Brain microvascular endothelial cell (primary cell): ENCODE measurements at regions not wholly inside any gene's neighbourhood (a gene's known extent, or its start where the extent isn't known, plus 50 kb on each side); places are given as distances from the start of the nearest gene placed in this dataset.

Experiments used
- DNase-seq: peaks from one replicate; pipeline ENCODE4 v3.0.0-alpha.2; 2020
- H3K27ac ChIP-seq: fragments of 250-450 bp; sonication (Bioruptor Pico); 2 replicates; pipeline ENCODE4 v1.5.1; 2020; ENCODE audit warnings: mild to moderate bottlenecking, moderate library complexity
- H3K27me3 ChIP-seq: fragments of 250-450 bp; sonication (Bioruptor Pico); replicated peaks from 2 replicates; pipeline ENCODE4 v1.5.1; 2020; ENCODE audit warnings: mild to moderate bottlenecking
- H3K36me3 ChIP-seq: fragments of 250-450 bp; sonication (Bioruptor Pico); replicated peaks from 2 replicates; pipeline ENCODE4 v1.5.1; 2020; ENCODE audit warnings: mild to moderate bottlenecking
- H3K4me3 ChIP-seq: 2 replicates; pipeline ENCODE4 v1.5.1; 2011; ENCODE audit warnings: low read depth, mild to moderate bottlenecking, control low read depth, low read length, moderate library complexity
- in situ Hi-C: cut with HindIII; loops from 2 replicates; pipeline ENCODE4 v1.10.0; 2017; ENCODE audit warnings: low sequenced_read_pairs, low pct_ligation_motif_present
- TF ChIP-seq, protein P1 (sequence below): IDR thresholded peaks from 2 replicates; pipeline ENCODE4 v1.5.1; 2011; ENCODE audit warnings: low read depth, mild to moderate bottlenecking, moderate library complexity, low read length, control low read depth, inconsistent platforms; ENCODE audit errors: missing control alignments

DNA sequence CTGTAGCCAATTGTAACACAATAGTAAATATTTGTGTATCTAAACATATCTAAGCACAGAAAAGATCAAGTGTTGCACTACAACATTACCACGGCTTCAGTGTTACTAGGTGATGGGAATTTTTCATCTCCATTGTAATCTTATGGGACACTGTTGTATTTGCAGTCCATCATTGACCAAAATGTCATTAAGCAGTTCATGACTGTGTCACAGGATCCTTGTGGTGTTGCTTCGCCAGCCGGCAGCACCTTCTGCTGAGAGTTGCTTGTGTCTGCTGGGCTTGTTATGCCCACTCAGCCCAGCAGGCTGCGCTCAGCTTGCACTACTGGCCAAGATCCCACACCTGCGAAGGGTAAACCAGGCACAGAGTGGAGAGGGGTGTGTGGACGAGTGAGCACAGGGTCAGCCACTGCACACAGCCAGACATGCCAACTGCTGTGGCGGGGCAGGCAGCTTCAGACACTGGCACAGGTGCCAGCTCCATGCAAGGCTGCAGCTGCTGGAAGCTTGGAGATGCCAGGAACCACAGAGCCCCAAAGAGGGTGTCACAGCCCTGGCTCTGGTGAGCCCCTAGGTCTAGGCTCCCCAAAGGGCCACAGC is 273.7 kb downstream of the CETN3 start:
- H3K4me3 ChIP-seq: no peak overlapping the region
- TF ChIP-seq, protein P1, sequence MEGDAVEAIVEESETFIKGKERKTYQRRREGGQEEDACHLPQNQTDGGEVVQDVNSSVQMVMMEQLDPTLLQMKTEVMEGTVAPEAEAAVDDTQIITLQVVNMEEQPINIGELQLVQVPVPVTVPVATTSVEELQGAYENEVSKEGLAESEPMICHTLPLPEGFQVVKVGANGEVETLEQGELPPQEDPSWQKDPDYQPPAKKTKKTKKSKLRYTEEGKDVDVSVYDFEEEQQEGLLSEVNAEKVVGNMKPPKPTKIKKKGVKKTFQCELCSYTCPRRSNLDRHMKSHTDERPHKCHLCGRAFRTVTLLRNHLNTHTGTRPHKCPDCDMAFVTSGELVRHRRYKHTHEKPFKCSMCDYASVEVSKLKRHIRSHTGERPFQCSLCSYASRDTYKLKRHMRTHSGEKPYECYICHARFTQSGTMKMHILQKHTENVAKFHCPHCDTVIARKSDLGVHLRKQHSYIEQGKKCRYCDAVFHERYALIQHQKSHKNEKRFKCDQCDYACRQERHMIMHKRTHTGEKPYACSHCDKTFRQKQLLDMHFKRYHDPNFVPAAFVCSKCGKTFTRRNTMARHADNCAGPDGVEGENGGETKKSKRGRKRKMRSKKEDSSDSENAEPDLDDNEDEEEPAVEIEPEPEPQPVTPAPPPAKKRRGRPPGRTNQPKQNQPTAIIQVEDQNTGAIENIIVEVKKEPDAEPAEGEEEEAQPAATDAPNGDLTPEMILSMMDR: peak; percentile 44
- in situ Hi-C loops: no loop called here
- no peak overlapping the region for H3K27ac ChIP-seq
- H3K36me3 ChIP-seq: no peaks in the 10 kb centered on the region
- DNase-seq: no peak
- no peaks in the 10 kb centered on the region for H3K27me3 ChIP-seq

DNA sequence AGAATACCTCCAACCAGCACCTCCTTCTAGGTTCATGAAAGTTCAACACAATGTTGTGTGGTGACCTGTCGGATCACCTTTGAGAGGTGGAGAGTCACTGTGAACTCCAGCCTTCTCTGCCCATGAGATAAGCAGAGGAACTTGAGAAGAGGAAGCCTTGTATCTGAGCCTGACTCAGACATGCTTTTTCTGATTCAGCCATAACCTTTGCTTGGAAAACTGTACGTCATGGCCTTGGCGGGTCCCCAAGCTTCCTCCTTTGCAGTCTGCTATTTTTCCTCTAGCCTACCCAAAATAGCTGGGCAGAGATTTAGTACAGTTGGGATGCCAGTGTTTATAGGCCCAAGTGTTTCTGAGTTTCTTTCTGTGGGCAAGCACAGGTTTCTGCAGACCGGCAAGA is 274.7 kb downstream of the CETN3 start:
- Histone ChIP-seq H3K27ac (peak overlapping the region; percentile 46), H3K36me3 (no peaks in the 10 kb centered on the region), H3K4me3 (no peak overlapping the region), H3K27me3 (no peaks in the 10 kb centered on the region)
- TF ChIP-seq, protein P1: no peak
- peak; percentile 91 for DNase-seq
- in situ Hi-C loops: no loop called here

DNA sequence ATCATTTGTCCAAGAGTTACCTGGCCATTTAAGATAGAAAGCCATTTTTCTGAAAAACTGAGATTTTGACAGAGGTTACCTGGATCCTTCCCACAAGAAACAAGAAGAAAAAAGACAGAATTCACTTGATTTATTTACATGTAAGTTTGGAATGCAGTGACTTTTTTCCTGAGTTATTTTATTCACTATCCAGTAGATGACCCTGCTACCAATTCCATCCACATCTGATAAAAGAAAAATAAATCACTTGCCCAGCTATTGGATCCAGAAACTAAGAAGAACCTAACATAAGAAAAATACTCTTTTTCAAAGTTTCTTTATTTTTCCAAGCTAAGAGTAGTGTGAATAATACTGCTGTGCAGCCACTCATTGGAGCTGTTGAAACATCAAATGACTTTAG is 275.2 kb downstream of the CETN3 start:
- no peak overlapping the region for H3K4me3 ChIP-seq
- H3K27me3 ChIP-seq: no peaks in the 10 kb centered on the region
- TF ChIP-seq, protein P1: no peak
- in situ Hi-C loops: no loop called here
- no peaks in the 10 kb centered on the region for H3K36me3 ChIP-seq
- H3K27ac ChIP-seq: peak overlapping the region; percentile 46
- DNase-seq: no peak

- DNase-seq: no peak
- TF ChIP-seq, protein P1: no peak
- no peak overlapping the region for H3K27ac ChIP-seq
- no peaks in the 10 kb centered on the region for H3K27me3 ChIP-seq
- H3K4me3 ChIP-seq: no peak overlapping the region
- no peaks in the 10 kb centered on the region for H3K36me3 ChIP-seq
- in situ Hi-C loops: no loop called here
Measured at GRCh38 chr5:90133941-90134340, 275.6 kb downstream of the CETN3 start.

DNA sequence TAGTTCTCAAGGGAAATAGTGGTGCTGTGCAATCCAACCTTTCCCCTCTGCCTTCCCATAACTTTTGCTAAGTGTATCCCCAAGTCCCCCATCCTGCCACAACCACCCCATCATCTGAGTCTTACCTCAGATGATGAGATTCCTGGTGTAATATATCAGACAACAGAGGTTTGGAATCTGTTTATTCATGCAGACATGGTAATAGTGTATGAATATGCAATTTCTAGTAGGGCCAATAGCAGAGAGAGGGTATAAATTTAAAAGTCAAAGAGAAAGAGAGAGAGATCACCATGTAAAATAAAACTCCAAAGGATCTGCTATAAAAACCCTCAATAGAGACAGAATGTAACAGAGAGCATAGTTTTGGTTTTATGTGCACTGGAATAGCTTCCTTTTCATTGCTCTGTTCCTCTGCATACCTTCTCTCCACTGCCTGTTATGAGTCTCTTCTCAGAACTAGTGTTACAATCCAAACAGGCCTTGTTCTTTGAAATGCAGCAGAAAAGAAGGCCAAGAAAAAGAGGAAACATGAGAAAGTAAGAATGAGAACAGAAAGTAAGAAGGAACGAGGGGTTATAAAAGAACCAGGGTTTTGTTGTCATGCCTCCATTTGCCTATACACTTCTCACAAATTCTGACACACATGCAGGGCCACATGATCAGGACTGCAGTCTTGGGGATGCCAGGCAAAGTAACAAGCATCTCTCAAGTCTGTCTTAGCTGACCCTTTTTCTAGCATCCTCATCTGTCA is 278.0 kb downstream of the CETN3 start:
- no peak for DNase-seq
- no peaks in the 10 kb centered on the region for H3K36me3 ChIP-seq
- H3K27ac ChIP-seq: no peak overlapping the region
- in situ Hi-C loops: no loop called here
- H3K4me3 ChIP-seq: no peak overlapping the region
- TF ChIP-seq, protein P1: no peak
- H3K27me3 ChIP-seq: no peaks in the 10 kb centered on the region

- in situ Hi-C loops: no loop called here
Measured at GRCh38 chr5:90128551-90128950, 281.0 kb downstream of the CETN3 start.

More at GRCh38 chr5:90128551-90128950, 281.0 kb downstream of the CETN3 start:
- no peaks in the 10 kb centered on the region for H3K27me3 ChIP-seq
- H3K4me3 ChIP-seq: no peak overlapping the region
- DNase-seq: no peak
- H3K27ac ChIP-seq: no peak overlapping the region
- H3K36me3 ChIP-seq: no peaks in the 10 kb centered on the region
- TF ChIP-seq, protein P1: no peak
